ENCODE measurements at regions not wholly inside any gene's neighbourhood (a gene's known extent, or its start where the extent isn't known, plus 50 kb on each side); places are given as distances from the start of the nearest gene placed in this dataset.

DNA sequence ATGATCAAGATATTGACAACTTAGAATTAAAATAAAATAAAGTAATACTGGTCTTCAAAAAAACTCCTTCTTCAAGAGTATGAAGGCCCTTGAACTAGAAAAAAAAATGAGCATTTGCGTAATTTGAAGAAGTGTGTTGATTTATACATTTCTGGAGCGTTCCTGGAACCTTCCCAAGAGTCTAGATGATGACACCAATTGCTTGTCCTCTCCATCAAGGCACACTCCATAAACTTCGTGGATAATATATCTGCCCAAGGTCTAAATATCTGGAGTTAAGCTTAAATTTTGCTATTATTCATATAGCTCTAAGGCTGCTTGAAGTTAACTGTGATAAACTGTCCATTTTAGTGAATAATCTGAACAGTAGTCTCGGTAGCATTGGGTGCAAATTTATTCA, 361.3 kb upstream of the CNTN5 start:
- TF ChIP-seq CTCF (IDR thresholded peaks at IDR 0.05; ENCODE audit: insufficient read depth, low read depth, low read length): no peak
- H3K4me3 ChIP-seq (ENCODE audit: low read depth, low read length): no peak overlapping the region
- no peak for DNase-seq (ENCODE audit: low read depth)

GRCh38 chr11:98674390-98674789, 346.4 kb upstream of the CNTN5 start:
- no peak for TF ChIP-seq CTCF (IDR thresholded peaks at IDR 0.05; ENCODE audit: insufficient read depth, low read depth, low read length)
- H3K4me3 ChIP-seq (ENCODE audit: low read depth, low read length): no peak overlapping the region
- no peak for DNase-seq (ENCODE audit: low read depth)

- TF ChIP-seq CTCF (IDR thresholded peaks at IDR 0.05; ENCODE audit: insufficient read depth, low read depth, low read length): no peak
- DNase-seq (ENCODE audit: low read depth): no peak
These were observed 341.1 kb upstream of the CNTN5 start for GRCh38 chr11:98679673-98680072.

GRCh38 chr11:98701541-98701940, 319.2 kb upstream of the CNTN5 start:
- no peak for DNase-seq (ENCODE audit: low read depth)
- no peak overlapping the region for H3K4me3 ChIP-seq (ENCODE audit: low read depth, low read length)
- no peak for TF ChIP-seq CTCF (IDR thresholded peaks at IDR 0.05; ENCODE audit: insufficient read depth, low read depth, low read length)

More at GRCh38 chr11:98679673-98680072, 341.1 kb upstream of the CNTN5 start:
- H3K4me3 ChIP-seq (ENCODE audit: low read depth, low read length): no peak overlapping the region

DNA sequence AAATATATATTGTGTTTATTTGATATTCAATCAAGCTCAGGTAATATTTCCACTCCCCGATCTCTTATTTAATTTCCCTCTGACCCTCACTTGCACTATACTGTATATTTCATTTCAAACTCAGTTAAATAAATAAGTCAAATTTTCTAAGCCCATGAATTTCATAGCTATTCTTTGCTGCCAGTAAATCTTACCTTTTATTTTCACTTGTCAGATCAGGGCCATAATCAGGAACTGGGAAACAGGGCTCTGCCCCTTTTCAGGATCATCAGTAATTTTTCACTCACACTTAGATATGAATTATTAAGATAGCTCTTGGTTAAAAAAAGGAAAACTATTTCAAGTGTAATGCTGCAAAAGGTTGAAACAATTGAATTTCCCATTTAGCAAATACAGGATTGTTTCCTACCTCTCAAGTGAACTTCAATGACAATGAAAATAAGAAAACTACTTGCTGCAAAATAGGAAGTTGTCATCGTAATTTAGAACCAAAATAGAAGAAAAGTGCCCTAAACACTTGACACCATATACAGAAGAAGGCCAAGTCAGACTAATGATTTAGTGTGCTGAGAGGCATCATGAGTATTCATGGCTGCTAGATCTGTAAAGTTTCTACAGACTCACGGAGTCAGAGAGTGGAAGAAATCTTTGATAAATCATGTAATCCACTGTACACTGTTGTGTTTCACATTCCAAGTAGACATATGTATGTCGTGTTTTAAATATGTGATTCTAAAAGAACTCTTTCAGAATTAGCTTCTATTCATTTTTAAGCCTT, 316.8 kb upstream of the CNTN5 start:
- DNase-seq (ENCODE audit: low read depth): no peak
- H3K4me3 ChIP-seq (ENCODE audit: low read depth, low read length): no peak overlapping the region
- no peak for TF ChIP-seq CTCF (IDR thresholded peaks at IDR 0.05; ENCODE audit: insufficient read depth, low read depth, low read length)

DNA sequence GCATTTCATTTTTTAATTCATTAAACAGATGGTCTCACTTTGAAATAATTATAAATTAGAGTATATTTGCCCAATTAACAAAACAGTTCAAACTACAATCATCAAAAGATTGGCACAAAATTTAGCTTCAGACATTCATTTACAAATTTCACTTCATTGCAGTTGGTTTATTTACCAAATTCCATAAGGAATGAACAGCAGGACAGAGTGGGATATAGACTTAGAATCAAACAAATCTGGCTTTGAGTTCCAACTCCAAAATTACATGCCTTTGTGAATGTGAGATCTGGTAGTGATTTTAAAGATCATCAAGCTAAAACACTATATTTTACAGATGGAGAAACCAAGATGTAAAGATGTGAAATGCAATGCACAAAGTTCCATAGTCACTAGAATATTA, 310.7 kb upstream of the CNTN5 start:
- no peak for TF ChIP-seq CTCF (IDR thresholded peaks at IDR 0.05; ENCODE audit: insufficient read depth, low read depth, low read length)
- DNase-seq (ENCODE audit: low read depth): no peak
- H3K4me3 ChIP-seq (ENCODE audit: low read depth, low read length): no peak overlapping the region

DNA sequence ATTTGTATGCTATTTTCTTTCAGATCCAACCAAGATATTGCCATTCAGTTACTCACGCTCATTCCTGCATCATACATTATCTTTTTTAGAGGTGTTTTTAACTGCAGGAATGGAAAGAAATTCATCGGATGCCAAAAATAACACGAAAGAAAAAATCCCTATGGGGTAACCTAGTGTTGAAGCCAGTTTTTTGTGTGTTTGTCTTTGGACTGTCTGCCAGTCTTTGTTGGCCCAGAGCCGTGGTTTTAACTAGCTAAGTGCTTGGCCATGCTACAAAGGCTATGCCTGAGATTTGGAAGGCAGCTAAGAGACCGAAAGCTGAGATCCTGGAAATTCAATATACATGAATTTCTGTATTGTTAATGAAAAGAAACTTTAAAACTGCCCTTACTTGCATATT, 309.8 kb upstream of the CNTN5 start:
- no peak for DNase-seq (ENCODE audit: low read depth)
- TF ChIP-seq CTCF (IDR thresholded peaks at IDR 0.05; ENCODE audit: insufficient read depth, low read depth, low read length): no peak
- no peak overlapping the region for H3K4me3 ChIP-seq (ENCODE audit: low read depth, low read length)

Measured in fibroblast of villous mesenchyme (primary cell).